ENCODE measurements at regions not wholly inside any gene's neighbourhood (a gene's known extent, or its start where the extent isn't known, plus 50 kb on each side); places are given as distances from the start of the nearest gene placed in this dataset.

DNA sequence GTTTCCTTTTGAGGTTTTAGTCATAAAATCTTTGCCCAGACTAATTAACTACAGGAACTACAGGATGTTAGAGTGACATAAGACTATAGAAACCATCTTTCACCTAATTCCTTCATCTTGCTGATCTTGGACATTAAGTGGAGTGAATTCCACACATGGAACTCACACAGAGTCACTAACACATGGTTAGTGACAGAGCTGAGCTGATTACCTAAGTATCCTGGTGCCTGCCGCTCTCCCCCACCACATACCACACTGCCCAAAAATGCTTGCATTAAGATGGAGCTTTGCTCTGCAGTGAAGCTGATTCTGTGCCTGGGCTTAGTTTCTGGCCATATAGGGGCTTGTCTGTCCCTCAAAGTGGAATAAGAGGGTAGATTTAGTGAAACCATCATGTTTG is 332.9 kb upstream of the NT5C1B start:
- DNase-seq = no peak

DNA sequence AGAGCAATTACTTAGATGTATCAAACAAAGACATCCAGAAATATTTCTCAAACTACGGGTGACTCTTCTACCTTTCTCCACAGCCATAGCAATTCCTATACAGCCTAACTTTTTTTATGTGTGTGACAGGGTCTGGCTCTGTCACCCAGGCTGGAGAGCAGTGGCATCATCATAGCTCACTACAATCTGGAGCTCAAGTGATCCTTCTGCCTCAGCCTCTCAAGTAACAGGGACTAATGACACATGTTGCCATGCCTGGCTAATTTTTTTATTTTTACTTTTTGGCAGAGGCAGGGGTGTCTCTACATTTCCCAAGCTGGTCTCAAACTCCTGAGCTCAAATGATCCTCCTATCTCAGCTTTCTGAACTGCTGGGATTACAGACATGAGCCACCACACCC is 328.9 kb upstream of the NT5C1B start:
- no peak for DNase-seq

DNA sequence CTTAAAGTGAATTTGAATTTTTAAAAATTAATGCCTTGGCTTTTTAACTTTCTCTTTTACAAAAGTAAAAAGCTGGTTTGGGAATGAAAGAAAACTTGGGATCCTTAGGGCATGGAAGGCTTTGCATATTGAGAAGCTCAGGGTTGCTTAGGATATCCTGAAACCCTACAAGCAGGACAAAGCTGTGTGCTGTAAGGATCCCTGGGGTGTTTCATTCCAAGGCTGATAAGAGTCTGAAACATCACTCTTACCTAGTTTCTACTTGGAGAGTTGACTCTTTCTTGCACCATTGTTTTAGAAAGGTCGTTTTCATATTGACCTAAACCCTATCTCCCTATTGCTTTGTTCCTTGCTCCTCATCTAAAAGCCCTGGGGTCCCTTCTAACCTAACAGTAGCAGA is 325.9 kb upstream of the NT5C1B start:
- no peak for DNase-seq

DNA sequence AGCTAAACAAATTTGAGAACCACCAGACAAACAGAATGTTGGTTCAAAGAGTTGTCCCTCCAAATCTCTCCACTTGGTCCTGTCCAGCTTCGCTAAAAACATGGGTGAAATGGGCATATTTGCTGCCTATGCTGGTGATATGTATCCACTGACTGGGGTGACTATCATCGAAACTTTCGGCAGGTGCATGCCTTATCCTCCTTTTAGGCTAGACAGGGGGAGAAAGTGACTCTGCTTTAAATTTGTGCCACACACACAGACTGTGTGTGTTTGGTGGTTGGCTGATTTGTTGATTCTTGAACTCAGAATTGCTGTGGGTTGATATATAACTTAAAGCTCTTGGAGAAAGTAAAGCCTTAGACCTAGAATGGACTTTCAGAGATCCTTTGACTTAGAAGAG is 324.1 kb upstream of the NT5C1B start:
- no peak for DNase-seq

DNA sequence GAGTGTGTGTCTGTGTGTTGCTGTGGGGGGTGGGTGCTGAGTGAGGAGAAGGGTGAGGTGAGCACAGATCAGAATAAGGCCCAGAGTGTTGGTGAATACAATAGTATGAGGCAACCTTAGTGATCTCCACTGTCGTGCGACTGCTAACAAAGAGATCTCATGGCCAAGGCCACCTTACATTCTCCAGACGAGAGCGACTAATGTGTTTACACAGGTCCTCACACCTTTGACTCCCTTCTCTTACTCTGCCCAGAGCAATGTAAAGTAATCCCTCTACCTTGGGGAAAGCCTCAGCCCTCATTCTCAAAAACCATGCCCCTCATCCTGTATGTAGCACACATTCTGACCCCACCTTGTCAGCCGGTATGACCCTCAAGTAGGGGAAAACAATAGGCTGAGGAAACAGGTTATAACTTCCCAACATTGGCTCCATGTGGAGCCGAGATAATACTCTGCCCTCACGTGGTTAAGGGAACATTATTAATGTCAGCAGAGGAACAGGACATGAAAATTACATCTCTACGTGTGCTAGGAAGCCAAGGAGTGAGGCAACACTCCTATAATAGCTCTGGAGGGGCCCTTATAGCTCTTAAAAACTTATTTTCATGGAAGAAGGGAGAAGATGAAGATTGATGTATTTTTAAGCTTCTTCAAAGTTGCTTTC is 323.0 kb upstream of the NT5C1B start:
- no peak for DNase-seq

DNA sequence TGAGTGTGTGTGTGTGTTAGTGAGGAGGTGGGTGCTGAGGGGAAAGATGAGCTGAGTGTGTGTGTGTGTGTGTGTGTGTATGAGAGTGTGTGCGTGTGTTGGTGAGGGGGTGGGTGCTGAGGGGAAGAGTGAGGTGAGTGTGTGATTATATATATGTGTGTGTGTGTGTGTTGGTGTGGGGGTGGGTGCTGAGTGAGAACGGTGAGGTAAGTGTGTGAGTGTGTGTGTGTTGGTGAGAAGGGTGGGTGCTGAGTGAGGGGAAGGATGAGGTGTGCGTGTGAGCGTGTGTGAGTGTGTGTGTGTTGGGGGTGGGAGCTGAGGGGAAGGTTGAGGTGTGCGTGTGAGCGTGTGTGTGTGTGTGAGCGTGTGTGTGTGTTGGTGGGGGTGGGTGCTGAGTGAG is 322.0 kb upstream of the NT5C1B start:
- DNase-seq = no peak

DNA sequence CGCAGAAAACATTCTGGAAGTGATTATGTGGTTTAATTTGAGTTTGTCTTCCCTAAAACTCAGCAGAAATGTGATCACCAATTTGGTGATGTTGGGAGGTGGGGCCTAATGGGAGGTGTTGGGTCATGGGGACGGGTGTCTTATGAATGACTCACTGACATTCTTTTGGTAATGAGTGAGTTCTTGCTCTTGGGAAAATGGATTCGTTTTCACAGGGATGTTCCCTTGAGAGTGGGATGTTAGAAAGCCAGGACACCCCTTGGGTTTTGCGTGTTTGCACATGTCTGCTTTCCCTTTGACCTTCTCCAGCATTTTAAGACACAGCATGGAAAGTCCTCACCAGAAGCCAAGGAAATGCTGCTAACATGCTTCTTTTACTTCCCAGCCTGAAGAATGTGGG is 321.5 kb upstream of the NT5C1B start:
- no peak for DNase-seq

DNA sequence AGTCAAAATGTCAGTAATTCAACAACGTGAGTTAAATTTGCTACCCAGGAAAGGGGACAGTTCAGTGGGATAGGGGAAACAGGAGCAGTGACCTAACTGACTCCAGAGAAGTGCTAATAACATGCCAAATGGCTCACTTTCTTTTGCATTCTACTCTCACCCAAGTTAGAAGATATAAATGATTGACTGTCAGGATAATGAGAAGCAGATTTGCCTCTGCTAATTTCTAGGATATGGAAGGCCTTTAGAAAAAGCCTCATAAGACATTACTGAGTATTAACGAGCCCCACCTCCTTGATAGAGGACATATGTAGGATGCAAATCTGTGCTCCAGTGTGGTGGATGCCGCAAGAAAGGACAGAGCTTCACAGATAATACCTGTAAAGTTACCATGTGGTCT is 318.6 kb upstream of the NT5C1B start:
- DNase-seq = no peak

DNA sequence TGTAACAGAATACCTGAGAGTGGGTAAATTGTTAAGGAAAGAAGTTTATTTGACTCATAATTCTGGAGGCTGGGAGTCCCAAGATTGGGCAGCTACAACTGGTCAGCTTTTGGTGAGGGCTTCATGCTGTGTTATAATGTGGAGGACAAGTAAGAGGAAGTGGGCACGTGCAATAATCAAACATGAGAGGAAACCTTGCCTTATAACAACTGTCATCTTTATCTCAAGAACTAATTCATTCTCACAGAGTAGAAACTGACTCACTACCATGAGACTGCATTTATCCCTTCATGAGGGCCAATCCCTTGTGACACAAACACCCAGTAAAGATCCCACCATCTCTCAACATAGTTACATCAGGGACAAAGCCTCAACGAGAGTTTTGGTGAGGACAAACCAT is 318.1 kb upstream of the NT5C1B start:
- DNase-seq = no peak

DNA sequence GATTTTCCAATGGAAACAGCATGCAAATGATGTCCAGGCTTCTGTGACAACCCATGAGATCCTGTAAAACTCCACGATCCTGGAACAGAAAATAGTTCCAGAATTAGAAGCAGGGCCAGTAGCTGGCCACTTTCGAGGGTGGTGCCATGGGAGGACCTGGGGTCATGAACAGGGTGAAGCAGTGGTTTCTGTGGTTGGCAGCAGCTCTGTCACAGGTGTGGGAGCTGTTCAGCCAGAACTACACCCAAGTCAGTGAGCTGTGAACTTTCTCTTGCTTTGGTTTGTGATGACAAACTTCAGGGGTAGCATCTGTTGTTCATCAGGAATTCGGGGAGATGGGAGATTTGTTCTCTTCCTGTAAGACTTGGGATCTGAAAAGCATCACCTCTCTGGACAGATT is 314.4 kb upstream of the NT5C1B start:
- no peak for DNase-seq

DNA sequence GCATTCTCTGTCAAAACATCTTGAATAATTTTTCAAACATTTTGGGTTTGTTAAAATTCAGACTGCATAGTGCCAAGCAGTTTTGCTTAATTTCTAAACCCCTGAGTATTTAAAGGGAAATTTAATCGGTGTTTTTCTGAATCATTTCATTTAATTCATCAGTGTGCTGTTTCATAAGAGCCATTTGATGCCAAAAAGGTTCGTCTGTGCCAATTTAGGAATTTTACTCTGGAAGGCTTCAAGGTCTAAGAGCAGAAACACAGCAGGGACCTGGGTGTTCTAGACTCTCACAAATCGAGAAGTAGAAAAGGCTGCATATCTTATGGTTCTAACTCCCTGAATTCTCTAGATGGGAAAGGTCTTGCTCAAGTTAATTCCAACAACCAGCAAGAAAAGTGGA is 311.9 kb upstream of the NT5C1B start:
- no peak for DNase-seq

DNA sequence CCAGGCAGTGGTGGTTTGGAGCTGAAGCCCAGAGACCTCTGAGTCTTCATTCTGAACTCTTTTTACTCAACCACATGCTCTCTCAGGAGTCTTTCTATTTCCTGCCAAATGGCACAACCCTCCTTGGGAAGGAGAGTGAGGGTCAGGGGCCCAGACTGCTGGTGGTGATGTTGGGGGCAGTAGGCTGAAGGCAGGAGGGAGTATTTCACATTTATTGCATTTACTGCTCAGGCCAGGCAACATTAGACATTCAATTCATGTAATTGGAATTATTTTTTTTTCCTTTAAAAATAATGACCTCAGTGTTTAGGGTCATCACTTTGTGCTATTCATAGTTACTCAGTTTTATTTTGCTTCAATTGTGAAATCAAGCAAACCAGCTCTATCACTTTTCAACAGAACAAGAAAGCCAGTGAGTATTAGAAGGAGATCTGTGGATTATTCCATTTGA is 311.3 kb upstream of the NT5C1B start:
- no peak for DNase-seq

DNA sequence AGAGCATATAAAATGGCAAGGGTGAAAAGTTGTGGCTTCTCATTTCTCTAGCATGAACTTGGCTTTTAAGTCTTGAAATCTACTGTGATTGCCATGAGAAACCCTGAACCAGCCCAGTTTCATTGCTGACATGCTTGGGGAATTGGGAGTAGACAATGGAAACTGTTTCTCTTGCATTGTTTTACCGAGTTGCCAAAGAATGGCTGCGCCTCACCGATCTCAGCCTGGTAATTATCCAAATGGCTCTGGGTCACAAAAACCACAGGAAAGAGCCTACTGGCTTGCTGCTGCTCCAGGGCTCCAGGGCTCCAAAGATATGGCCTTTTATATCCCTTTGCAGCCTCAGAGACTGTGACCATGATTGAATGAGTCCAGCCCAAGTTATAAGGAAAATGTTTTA is 310.4 kb upstream of the NT5C1B start:
- DNase-seq = no peak

DNA sequence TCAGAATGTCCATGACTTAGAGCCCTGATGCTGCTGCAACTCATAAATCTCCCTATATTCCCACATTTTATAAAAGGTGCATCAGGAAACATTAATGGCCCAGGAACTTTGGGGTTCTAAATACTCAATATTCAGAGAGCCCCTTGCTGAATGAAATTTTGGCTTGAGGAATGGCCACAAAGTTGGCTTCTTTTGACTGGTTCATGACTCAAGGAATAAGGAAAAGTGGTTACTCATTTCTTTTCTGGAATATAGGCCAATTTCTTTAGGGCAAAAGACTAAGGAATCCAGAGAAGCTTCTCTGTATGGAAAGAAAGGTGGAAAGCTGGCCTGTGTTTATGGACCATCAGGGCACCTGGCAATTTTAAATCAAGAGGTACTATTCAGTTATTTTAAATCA is 308.9 kb upstream of the NT5C1B start:
- no peak for DNase-seq

DNA sequence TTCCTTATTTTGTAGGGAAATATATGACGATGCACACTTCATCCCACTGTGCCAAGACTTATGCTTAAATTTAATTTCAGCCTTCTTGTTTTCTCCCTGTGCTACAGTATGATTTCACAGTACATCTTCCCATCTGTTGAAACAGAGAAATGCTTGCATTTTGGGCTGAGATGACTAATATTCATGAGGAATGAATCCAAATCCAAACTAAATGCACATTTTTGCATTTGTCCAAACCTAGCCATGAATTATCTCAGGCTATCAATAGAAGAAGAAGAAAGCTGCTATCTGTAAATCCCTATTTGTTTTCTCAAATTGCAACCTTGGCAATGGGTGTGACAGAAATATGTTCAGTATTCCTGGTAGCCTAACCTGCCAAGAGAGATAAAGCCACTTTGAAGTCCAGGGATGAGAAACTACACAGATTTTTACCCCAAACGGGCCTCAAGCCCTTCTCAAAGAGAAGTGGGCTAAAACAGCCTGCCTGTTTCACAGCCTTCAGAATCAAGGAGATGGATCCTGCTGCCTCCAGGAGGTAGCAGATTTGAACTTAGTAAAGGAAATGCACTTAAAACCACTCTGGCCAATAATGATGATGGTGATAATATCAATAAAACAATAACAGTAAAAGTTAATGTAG is 306.9 kb upstream of the NT5C1B start:
- no peak for DNase-seq

DNA sequence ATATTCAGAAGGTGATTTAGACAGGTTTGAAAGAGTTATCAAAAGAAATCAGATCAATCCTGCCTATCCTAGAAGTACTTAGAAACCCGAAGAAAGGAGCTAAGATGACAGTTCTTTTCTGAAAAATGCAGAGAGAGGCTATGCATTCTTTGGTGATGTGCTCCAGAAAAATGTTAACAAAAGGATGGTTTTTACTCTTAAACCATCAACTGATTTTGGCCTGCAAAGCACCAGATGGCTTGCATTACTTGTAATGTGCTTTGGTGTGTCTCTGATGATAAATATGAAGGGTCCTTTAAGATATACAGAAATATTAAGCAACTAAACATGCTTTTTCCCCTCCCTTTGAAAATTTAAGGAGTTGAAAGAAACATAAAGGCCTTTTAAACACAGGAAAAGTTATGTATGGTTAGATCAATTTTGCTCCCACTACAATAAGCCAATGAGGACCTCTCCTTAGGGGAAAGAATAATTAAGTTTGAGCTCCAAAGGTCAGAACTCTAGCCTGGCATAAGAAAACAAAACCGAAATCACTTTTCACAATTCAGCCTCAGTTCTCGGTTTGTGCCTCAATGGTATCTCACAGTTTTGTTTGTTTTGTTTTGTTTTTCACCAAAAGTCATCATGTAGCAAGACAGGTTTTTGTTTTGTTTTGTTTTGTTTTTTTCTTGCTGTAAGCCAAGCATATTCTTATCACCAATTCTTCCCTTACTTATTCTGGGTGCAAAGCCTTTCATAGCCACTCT is 302.4 kb upstream of the NT5C1B start:
- DNase-seq = no peak

DNA sequence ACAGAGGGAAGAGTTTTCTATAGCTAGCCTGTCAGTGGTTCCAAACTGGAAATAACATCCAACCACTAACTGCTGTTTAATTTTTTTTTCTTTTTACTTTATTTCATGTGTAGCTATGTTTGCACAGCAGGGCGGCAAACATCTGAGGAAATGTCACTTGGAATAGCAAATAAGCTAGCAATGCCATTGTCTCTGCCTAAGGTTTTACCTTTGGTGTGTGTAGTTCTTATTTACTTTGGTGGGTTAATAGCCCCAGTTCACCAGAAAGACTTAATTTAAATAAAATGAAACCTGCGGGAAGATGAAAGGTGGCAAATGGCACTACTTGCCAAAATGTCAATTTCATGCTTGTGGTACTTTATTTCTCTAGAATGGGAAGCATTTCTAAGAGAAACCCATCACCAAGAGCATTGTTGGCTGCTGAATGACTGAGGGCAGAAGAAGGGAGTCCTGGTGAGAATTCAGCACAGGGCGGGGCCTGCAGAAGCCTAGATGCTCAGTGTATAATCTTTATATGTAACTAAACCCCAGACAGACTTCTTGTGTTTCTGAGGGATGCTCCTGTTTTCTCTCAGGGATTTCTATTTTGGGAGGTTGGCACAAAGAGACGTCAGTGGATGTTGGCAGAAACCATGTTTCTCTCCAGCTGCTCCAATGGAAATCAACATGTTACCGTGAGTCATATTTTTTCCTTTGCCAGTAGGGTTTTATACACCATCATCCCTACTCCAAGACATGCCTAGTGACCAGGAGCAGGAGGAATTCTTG is 300.4 kb upstream of the NT5C1B start:
- DNase-seq = no peak

DNA sequence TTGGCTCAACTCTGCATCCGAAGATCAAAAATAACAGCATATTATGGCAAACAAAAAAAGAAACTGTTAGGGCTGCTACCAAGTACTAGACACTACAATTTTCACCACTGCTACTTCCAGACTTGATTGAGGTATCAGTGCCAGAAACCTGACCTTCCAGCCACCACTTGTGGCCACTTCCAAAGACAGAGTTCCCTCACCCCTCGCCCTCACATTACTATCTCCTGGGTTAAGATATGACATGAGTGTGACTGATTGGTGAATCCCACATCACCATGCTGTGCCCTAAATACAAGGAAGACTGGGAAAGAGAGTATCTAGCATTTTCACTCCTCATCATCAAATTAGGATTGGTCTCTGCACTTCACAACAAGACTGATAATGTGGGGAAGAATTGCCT is 296.1 kb upstream of the NT5C1B start:
- no peak for DNase-seq

DNA sequence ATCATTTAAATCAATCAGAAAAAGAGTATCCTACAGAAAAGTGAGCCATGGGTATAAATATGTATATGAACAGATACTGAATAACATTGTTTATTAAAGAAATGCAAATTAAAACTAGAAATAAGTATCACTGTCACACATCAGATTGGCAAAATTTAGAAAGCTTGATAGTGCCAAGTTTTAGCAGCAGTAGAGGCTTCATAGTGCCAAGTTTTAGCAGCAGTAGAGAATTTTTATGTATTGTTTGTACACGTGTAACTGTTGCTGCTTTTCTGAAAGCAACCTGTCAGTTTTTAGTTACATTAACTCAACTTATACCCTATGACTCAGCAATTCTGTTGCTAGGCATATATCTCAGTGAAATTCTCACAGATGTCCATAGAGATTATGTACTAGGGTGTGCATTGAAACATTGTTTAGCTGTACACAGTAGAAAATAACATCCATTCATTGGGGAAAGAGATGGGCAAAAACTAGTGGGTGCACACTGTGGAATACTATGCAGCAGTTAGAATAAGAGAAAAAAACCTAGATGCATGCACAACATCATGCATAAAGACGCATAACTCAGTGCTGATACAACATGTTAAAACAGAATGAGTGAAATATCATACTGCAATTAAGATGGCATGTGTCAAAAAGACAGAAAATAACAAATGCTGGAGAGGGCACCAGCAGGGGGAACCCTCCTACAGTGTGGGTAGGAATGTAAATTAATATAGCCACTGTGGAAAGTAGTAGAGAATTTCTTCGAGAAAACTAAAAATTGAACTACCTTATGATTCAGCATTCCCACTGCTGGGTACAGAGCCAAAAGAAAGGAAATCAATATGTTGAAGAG is 294.5 kb upstream of the NT5C1B start:
- DNase-seq = peak; percentile 22

DNA sequence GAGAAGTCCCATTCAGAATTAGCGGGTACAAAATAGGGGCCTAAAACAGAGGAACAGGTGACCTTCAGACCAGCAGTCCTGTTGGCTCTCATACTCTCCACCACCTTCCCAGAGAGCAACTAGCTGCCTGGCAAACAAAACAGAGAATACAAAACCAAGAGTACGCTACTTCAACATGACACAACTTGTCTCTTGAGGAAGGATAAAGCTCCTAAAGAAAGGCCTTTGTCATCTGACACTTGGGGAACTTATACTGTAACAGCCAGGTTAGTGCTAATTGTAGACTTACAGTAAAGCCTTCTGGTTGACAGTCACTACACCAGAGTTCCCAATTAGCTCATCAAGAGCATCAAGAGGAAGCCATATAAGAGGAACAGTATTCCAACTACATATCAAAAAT is 282.1 kb upstream of the NT5C1B start:
- no peak for DNase-seq

DNA sequence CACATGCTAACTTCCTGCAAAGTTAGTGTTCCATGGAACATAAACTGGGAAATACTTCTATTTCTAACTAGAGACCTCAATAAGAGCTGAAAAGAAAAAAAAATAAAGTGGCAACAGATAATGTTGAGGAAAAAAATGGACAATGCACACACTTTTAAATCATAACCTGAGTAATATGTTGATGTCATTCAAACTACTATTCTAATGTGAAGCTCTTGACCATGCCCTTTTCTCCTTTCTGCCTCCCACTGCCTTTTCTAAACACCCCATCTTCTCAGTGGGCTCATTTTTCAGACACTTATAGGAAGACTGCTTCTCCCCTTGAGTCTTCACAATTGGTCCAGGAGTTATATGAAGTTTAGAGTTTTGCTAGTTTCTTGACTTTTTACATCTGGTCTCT is 280.9 kb upstream of the NT5C1B start:
- no peak for DNase-seq

DNA sequence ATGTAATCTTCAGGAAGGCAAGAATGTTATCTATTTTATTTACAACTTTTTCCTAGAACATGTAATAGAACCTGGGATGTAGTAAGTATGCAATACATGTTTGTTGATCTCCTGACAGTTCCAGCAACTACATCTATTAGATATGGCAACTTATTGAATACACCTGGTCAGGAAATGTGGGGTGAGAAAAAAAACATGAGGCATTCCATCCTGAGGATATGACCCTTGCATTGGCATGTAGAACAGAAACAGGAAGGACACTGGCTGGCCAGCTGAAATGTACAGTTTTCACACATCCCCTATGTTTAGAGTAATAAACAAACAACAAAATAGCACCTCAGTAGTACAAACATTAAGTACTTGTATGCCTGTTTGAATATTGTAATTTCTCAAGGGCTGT is 272.6 kb upstream of the NT5C1B start:
- DNase-seq = no peak

DNA sequence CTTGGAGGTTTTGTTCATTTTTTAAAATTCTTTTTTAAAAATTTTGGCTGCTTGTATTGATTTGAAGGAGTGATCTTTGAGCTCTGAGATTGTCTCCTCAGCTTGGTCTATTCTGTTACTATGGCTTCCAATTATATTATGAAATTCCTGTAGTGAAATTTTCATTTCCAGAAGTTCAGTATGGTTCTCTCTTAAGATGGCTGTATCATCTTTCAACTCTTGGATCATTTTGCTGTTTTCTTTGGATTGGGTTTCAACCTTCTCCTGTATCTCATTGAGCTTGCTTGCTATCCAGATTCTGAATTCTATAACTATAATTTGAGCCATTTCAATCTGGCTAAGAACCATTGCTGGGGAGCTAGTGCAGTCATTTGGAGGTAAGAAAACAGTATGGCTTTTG is 270.8 kb upstream of the NT5C1B start:
- DNase-seq = no peak
